ENCODE measurements at regions not wholly inside any gene's neighbourhood (a gene's known extent, or its start where the extent isn't known, plus 50 kb on each side); places are given as distances from the start of the nearest gene placed in this dataset.

- TF ChIP-seq, protein P1, sequence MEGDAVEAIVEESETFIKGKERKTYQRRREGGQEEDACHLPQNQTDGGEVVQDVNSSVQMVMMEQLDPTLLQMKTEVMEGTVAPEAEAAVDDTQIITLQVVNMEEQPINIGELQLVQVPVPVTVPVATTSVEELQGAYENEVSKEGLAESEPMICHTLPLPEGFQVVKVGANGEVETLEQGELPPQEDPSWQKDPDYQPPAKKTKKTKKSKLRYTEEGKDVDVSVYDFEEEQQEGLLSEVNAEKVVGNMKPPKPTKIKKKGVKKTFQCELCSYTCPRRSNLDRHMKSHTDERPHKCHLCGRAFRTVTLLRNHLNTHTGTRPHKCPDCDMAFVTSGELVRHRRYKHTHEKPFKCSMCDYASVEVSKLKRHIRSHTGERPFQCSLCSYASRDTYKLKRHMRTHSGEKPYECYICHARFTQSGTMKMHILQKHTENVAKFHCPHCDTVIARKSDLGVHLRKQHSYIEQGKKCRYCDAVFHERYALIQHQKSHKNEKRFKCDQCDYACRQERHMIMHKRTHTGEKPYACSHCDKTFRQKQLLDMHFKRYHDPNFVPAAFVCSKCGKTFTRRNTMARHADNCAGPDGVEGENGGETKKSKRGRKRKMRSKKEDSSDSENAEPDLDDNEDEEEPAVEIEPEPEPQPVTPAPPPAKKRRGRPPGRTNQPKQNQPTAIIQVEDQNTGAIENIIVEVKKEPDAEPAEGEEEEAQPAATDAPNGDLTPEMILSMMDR (IDR thresholded peaks at IDR 0.05): no peak
- TF ChIP-seq EZH2 (IDR thresholded peaks at IDR 0.05): no peak
Measured at GRCh38 chr5:175809531-175810121, 61.8 kb upstream of the CPLX2 start.

All from neural progenitor cell (in vitro differentiated cells).